GM21576 (cell line): ENCODE measurements at regions not wholly inside any gene's neighbourhood (a gene's known extent, or its start where the extent isn't known, plus 50 kb on each side); places are given as distances from the start of the nearest gene placed in this dataset.

Experiments
- ATAC-seq: cut with Tn5 transposase; IDR thresholded peaks from one replicate; pipeline ENCODE4 v1.9.1; 2021; ENCODE audit warnings: mild to moderate bottlenecking, moderate library complexity; ENCODE audit not compliant: unreplicated experiment

DNA sequence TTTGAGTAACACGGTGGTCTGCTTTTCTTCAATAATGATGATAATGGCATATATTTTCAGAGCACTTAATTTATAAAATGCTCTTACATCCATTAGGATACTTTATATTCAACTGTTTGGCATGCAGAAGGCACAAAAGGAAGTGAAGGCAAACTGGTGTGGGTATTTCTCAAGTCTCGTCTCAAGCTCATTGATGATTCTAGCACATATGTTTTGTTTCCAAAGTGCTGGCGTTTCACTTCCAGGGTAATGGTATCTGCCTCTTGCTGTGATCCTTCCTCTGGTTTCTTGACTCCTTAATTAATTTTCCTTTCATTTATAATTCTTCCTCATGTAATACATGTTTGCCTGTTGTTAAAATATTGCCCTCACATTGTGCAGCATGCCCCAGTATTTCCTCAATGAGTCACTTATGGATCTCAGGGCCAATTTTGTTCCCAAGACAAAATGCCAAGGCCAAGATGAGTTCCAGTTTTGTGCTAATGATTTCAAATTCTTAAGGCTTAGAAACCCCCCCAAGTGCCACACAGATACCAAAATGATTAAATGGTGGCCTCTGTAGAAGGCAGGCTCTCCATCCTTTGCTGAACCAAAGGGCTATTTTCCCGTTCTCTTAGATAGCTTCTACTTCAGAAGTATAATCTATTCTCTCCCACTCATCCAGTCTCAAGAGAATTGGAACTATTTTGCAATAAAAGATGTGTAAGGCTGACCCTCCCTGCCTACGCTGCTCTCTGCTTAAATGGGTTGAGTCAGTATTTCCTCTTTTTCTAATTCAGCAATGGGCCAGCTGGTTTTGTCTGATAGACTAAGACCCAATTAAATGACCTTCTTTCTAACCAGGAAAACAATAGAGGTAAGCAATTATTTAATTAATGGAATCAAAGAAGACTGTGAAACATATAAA lies 171.2 kb downstream of the ZNF365 start:
- ATAC-seq = no peak

DNA sequence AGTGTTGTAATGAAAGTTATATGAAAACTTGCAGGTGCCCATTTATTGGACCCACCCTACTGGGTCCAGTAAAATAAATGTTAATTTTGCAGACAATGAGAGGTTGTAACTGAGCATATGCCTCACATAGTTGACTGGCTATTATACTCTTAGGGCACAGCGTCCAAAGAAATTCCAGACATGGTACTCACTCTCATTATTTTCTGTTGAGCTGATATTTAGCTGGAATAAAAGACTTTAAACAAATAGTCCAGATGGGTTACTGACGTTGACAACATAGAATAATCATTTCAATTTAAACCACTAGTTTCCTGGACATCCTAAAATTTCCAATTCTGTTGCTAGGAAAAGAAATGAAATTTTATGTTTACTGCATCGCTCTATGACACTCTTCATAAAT lies 174.5 kb downstream of the ZNF365 start:
- ATAC-seq = no peak

DNA sequence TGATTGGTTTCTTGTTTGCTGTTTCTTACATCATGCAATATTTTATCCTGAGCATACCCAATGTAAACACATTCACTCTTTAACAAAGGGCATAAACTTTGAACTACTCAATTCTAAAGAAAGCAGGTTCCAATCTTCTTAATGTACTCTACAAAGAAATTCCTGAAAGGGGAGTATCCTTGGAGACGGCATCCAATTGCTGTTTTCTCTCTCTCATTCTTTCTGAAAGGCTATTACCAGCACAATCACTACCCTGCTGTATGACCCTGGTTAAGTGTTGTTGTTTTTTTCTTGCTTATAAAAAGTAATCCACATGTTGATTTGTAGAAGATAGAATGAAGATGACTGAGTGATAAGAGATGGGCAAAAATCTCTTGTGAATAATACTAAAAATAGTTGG lies 176.0 kb downstream of the ZNF365 start:
- no peak for ATAC-seq

DNA sequence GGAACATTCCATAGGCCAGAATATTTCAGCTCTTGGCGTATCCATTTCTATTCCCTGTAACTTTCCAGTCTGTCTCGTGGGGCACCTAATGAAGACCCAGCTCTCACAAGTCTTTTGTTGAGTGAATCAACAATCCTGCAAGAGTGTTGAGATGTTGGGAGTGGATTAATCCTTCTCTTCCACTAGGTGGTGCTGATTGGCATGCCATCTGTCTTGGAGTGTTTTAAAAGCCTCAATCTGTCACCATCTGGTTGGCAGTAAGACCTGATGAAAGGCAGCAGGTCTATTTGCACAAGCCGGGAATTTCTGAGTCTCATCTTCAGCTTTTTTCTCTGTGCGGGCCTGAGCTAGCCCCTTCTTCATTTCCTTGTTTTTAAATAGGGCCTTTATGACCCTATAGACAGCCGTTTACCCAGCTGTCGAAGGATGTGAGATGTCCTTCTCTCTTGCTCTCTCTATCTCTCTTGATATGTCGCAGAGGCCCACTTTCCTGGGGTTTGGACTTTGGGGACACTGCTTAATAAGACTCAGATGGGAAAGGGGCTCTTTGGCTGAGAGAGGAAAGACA lies 180.5 kb downstream of the ZNF365 start:
- ATAC-seq = no peak

DNA sequence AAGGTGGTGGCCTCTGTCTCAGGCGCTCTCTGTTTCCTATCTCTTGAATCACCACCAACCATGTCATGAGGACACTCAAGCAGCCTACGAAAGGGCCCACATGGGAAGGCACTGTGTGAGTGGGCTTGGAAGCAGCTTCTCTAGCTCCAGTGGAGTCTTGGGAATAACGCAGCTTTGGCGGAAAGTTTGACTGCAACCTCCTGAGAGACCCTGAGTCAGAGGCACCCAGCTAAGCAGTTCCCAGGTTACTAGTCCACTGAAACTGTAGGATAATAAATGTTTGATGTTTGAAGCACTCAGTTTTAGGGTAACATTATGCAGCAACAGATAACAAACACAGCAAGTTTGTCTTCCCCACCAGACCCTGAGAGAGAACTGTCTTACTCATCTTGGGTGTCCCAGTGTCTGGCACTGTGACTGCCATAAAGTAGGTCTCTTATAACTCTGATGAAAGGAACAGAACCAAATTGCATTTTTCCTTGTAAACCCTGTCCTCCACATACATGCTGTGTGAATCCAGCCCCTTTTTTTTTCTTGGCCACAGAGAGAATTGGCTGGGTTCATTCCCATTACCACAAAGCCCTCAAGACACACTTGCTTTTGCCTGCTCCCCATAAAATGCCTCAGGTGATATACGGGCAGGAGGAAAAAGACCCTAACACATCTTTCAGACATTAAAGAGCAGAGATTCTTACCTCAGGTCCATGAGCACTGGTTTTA lies 185.5 kb downstream of the ZNF365 start:
- no peak for ATAC-seq

DNA sequence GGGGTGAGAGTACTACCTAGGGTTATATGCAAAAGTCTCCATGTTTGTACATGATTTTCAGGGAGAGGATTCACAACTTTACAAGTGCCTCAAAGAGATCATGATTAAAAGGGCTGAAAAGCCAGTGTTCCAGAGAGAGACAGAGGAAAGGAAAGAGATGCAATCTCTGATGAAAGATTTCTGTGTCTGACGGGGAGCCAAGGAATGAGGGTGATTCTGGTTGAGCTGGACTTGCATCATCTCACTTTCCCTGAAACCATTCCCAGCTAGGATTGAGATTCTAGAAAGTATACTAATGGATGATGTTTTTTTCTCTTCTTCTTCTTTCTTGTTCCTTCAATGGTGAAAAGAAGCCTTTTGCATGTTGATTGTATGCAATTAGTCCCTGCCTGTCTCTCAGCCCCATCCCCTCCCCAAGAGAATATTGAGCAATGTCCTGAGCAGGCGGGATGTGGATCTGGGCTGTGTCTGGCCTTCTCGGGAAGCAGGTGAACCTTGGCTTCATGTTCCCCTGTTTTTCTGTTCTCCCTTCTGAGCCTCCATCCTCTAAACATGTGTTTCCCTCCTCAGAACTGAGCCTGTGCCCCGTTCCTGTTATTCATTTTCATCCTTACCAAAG lies 186.1 kb downstream of the ZNF365 start:
- no peak for ATAC-seq

DNA sequence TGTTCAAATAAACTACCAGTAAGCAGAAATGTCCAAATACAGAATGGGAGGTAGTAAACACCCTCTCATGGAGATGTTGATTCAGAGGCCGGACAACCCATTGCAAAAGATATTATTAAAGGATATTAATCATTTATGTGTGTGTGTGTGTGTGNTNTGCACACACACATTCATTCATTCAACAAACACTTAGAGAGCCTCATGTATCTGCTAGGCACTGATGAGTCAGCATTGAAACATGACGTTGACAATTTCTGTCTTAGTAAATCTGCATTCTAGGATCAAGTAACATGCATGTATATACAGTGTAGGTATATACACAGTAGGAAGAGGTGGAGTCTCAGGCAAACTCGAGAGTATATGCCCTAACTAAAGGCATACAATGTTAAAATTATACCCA lies 187.0 kb downstream of the ZNF365 start:
- ATAC-seq = no peak

DNA sequence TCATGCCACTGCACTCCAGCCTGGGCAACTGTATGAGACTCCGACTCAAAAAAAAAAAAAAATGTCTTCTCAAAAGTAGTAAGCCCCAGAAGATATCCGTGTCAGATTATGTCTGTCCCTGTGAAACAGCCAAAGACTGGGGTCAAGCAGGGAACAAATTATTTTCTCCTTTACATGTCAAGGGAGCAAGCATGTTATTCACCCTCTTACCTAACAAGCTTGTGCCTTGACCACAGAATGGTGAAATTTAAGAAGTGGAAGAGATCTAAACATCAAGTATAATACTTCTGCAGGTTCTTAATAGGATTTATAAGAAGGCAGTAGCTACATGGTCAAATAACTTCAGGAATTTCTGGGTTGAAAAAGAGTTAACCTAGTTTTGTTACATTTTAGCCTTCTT lies 187.9 kb downstream of the ZNF365 start:
- ATAC-seq = no peak

DNA sequence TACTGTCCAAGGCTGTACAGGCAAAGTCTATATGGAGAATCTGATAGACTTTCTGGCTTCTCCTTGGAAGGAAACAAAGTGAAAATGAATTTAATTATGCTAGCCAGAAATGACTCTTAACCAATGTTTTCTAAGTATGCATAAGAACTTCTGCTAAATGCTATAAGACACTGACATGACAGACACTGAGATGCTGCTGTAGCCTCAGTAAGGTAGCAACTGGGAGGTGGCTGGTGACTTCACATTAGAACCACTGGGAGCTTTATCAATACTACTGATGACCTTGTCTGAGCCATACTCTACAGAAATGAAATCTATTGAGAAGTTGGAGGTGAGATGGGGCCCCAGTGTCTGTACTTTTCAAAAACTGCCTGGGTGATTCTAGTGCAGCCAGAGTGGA lies 188.6 kb downstream of the ZNF365 start:
- ATAC-seq = no peak

DNA sequence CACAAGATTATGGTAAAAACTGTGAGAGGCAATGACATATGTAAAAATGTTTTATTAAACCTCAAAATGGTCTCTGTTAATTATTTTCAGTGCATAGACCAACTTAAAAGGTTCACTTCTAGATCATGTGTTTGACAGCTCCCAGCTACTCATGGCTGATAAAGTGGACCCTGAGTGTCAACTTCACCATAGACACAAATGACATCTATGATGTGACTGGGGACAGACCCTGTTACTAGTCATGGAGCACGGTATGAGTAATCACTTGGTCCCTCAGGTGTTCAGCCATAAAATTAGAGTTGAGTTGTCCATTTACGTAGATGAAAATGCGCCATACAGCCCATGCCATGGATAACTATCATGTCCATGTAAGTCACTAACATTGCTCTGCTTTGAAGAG lies 199.8 kb downstream of the ZNF365 start:
- ATAC-seq = no peak

DNA sequence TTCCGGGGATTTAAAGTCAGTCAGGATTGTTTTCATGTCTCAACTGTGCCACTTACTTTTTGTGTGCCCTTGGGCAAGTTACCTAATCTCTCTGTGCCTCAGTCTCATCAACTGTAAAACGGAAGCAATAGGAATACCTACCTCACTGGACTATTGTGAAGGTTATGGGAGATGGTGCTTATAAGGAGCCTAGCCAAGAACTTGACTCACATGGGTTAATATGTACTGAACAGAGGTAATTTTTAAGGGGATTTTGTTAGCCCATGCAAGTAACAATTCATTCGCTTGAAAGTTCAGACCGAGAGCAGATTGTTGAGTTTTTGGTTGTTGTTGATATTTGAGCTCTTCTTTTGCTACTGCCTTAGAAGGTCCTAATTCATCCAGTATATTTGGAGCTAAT lies 202.9 kb downstream of the ZNF365 start:
- ATAC-seq = no peak

DNA sequence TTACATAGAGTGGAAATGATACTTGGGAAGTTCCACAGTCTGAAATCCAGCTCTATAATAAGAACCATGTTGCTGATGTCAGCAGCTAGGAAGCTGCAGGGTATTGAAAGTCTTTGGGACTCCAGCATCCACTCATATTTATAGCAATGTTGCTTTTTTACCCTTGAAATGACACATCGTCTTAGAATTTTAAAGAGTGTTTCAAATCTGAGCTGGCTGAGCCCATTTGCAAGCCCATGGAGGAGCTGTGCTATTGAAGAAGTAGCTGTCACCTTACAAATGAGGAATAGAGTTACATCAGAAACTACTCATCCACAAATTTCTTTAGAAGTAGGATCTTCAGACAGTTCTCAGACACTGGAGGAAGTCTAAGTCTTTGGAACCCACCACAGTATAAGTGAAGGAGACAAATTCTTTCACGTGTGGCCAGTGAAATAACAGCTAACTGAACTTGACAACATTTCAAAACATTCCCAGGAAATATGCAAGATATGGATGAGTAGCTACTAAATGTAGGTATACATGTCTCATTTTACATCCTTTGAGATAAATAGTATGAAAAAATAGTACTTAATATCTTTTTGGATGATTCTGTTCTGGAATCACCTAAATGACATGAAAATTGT lies 203.6 kb downstream of the ZNF365 start:
- no peak for ATAC-seq

DNA sequence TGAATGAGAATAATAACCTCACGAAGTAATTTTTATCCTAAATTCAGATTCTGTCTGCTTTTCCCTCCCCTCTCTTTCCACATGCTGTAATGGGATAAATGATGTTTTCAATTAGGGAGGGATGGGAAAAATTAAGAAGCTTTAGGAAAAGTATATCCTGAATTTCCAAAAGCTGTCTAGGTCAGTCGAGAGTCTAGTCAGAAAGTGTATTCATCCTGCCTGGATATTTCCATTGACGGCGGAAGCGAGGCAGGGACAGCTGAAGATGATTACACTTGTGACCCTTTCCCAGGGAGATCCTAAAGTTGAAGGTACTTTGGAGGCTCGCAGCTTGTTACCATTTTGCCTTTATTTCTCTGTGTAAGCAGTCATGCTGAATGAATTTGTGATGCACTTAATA lies 204.1 kb downstream of the ZNF365 start:
- no peak for ATAC-seq

DNA sequence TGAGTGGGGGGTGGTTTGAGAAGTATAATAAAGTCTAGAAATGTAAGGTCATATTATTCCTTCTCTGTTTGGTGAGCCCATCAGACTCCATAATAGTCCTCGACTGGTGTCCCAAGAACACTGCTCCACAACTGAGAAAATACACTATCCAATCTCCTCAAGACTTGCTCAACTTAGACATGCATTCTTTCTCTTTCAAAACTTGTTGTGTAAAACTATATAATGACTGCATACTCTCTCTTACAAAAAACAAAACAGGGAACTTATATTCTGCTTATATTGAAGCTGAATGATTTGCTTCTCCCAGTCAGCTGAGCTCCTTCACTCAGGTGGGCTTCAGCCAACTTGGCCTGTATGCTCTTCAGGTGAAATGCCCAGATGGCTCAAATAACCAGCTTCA lies 204.7 kb downstream of the ZNF365 start:
- ATAC-seq = no peak

DNA sequence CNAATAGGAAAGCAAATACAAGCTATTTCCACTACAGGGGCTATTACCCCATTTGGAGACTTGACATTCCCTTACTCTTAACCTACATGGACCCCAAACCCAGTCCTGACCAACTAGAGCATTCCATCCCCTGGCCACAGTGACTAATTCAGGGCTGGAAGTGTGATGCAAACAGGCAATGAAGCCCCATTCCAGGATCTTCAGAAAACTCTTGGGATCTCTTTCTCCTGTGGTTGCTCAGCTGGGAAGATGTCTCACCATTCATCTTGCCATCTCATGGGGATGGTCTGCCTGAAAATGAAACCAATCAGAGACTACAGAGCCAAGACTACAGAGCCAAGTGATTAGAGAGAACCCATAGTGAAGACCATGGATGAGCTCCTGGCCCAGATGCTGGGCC lies 206.2 kb downstream of the ZNF365 start:
- ATAC-seq = no peak

DNA sequence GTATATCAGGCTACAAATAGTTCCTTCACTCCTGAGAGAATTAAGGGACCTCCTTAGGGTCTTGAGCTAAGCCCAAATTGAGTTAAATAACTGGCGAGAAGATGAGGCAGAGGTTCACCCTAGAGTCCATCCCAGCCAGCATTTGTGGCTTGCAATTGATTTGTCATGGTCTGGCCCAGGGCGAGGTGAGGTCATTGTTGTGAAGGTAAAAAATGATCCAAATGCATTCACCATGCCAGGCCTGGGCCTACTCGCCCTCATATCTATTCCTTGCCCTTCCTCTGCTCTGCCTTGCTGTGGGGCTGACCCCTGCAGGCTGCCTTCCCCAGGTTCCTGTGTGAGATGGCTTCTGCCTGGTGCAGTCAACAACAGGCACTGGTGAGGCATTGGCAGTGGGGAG lies 207.2 kb downstream of the ZNF365 start:
- ATAC-seq = no peak

DNA sequence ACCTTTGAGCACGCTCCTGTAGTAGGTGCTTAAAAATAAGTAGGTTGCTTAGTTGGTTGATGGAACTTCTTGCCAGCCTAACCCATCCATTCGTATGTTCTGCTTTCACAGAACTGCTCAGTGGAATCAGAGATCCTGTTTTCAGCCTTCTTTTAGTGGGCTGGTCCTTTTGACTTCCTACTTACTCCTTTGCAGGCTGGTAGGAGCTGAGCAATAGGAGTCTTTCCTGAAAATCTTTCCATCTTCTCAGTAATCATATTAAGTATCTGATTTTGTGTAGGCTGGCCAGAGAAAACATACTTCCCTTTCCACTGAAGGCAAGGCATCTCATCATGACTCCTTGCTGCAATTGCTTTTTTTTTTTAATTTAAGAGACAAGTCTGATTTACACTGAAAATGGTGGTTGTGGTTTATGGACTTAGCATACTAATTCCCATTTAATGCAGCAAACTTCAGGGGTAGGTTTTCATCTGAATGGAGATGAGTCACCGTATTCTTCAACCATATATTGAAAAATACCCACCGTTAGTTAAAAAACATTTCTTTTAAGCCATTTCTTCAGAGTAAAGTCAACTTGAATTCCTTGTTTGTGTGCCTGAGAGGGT lies 208.0 kb downstream of the ZNF365 start:
- no peak for ATAC-seq

DNA sequence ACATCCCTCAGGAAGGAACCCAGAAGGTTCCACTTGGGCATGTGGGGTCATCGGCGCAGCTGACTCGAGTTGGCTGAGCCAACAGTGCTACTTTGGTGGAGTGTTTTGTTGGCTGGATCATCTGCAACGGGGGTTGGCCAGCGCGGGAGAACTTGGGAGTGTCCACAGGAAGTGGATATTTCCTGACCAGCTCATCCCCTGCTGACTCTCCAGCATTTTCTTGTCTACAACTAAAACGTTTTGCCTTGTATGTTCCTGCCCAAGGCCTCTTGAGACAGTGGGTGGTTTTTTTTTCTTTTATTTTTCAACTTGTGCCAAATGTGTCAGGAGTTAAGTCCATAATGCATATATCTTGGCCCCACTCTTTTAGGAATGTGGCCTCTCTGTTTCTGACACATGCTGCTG lies 208.6 kb downstream of the ZNF365 start:
- no peak for ATAC-seq

DNA sequence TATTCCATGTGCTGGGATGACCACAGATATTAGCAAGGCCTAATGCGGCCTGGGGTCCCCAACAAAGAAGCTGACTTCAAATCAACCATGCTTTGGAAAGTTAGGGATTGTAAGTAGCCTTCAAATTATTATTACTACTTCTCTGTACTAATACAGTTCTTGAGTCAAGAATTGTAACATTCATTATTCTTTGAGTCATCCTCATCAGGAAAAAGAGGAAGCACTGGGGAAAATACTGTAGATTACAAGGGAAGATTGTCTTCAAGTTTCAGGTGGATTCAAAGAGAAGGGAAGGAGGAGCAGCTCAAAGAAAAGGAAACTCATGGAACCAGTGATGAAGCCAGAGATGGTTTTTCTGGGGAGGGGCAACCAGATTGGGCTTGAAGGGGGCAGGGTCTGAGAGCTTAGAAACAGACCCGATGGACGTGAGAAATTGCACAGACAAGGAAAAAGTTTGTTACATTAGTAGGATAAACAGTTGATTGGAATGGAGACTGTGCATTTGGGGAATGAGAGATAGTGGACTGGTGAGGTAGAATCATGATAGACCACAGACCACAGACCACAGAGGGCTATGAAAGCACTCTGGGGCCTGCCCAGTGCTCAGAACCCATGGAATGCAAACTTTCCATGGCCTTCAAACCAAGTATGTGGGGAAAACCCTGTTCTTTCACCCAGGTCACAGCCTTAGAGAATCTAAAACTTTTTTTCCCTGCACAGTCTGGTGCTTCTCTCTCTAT lies 209.9 kb downstream of the ZNF365 start:
- ATAC-seq = no peak

DNA sequence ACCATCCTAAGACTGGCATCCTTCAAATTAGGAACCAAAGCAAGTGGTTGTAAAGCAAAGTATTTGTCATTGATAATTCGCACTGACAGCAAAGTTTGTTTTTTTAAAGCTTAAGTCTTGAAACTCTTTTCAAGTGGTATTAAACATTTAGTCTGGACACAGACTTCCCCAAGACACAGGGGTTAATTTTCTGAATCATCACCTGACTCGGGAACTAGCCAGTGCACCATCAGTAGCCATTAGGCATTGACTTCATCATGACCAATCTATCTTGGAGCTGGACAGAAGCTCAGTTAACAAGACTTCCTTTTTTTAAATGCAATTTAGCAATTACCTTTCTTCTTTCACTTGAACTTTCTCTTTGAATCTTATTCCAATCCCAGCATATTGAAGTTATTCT lies 210.6 kb downstream of the ZNF365 start:
- ATAC-seq = no peak
